Sciatic nerve (tissue), 2 donors: ENCODE measurements at regions not wholly inside any gene's neighbourhood (a gene's known extent, or its start where the extent isn't known, plus 50 kb on each side); places are given as distances from the start of the nearest gene placed in this dataset.
"Not testable (repeated sequence)": the region's sequence is repeated elsewhere in the genome, so short reads cannot be mapped to it uniquely, and the experiment has no call there.

Experiments used
- ATAC-seq: fragments of 200-7000 bp; cut with Tn5 transposase; one replicate; pipeline ENCODE4 v1.9.1; 2020; ENCODE audit warnings: mild to moderate bottlenecking, moderate library complexity
- DNase-seq: peaks from one replicate; pipeline ENCODE4 v3.0.0-alpha.2; 2020; ENCODE audit warnings: low spot score
- intact Hi-C: fragments of 100-400 bp; cut with DNase I; formaldehyde crosslinking; loops from one replicate; pipeline ENCODE4 v1.14.2; 2022
- donor health status: DM: no; HTN: no; CAD: no.
- donor health status: DM: no; HTN: no; CAD: no.

GRCh38 chr17:47066841-47067682, 88.0 kb upstream of the RPRML start:
- ATAC-seq = peak; percentile 98
- DNase-seq = peak; percentile 81
- intact Hi-C loops = no loop called here

GRCh38 chr17:47066095-47066494, 87.0 kb upstream of the RPRML start:
- intact Hi-C loops = no loop called here
- no peak for DNase-seq
- no peak for ATAC-seq

GRCh38 chr17:47064684-47065083, 85.6 kb upstream of the RPRML start:
- intact Hi-C loops = no loop called here
- ATAC-seq = no peak
- no peak for DNase-seq

GRCh38 chr17:47063475-47063874, 84.4 kb upstream of the RPRML start:
- ATAC-seq (no peak), DNase-seq (no peak)
- intact Hi-C loops = no loop called here

DNA sequence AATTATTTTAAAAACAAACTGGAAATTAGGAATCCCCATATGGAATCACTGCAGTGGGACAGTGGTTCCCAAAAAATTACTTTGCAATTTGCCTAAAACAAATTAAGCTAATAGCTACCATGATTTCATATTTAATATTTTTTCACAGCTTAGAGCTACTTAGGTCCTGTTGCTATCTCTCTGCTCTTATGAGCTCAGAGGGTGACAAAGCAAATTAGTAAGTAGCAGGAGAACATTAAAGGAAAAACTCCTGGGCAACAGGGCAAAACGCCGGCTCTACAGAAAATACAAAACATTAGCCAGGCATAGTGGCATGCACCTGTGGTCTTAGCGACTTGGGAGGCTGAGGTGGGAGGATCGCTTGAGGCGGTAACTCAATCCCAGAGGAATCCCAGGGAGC, 83.8 kb upstream of the RPRML start:
- intact Hi-C loops, DNase-seq, ATAC-seq: not testable (repeated sequence)

DNA sequence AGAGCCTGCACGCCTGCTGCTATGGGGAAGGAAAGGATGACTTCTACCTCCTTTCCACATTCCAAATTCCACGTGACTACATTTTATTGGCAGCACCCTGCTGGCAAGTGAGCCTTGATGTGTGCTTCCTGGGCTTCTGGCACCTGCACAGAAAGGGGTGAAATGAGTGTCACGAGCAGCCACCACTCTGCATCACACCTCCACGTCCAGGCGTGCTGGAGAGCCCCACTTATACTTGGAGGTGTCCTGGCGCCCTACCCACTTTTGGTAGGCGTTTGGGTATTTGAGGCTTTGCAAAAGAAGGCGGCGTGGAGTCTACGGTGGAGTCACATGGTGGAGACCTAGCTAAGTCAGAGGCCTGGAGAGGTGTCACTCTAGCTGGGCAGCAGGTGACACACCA, 81.0 kb upstream of the RPRML start:
- intact Hi-C loops, ATAC-seq, DNase-seq: not testable (repeated sequence)

- ATAC-seq (no peak), DNase-seq (no peak)
- intact Hi-C loops = no loop called here
Observed at GRCh38 chr17:47057830-47058229, 78.8 kb upstream of the RPRML start.

DNA sequence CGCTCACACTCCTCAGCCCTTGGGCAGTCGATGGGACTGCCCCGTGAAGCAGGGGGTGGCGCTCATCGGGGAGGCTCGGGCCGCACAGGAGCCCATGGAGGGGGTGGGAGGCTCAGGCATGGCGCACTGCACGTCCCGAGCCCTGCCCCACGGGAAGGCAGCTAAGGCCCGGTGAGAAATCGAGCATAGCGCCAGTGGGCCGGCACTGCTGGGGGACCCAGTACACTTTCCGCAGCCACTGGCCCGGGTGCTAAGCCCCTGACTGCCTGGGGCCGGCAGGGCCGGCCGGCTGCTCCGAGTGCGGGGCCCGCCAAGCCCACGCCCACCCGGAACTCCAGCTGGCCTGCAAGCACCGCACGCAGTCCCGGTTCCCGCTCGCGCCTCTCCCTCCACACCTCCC, 78.2 kb upstream of the RPRML start:
- DNase-seq, intact Hi-C loops, ATAC-seq: not testable (repeated sequence)

DNA sequence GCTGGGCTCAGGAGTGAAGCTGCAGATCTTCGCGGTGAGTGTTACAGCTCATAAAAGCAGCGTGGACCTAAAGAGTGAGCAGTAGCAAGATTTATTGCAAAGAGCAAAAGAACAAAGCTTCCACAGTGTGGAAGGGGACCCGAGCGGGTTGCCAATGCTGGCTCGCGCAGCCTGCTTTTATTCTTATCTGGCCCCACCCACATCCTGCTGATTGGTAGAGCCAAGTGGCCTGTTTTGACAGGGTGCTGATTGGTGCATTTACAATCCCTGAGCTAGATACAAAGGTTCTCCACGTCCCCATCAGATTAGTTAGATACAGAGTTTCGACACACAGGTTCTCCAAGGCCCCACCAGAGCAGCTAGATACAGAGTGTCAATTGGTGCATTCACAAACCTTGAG, 77.6 kb upstream of the RPRML start:
- ATAC-seq, DNase-seq: not testable (repeated sequence)

More for the DNA sequence above, 77.6 kb upstream of the RPRML start:
- intact Hi-C loops = not testable (repeated sequence)
